GM21381 (cell line): ENCODE measurements at regions not wholly inside any gene's neighbourhood (a gene's known extent, or its start where the extent isn't known, plus 50 kb on each side); places are given as distances from the start of the nearest gene placed in this dataset.

ENCODE experiments used
- ATAC-seq: cut with Tn5 transposase; IDR thresholded peaks from one replicate; pipeline ENCODE4 v1.9.1; 2021; ENCODE audit warnings: mild to moderate bottlenecking, moderate library complexity; ENCODE audit not compliant: unreplicated experiment

- ATAC-seq, result no peak
Observed at GRCh38 chr4:133245226-133245625, 96.1 kb downstream of the PCDH10 start.
